Caco-2 (cell line): ENCODE measurements at regions not wholly inside any gene's neighbourhood (a gene's known extent, or its start where the extent isn't known, plus 50 kb on each side); places are given as distances from the start of the nearest gene placed in this dataset.

Source experiments
- BruUV-seq: library from RNA; stranded (reverse); fragments of 400-500 nt; replicated peaks from 2 replicates; lab custom pipeline; 2021; lab: Mats Ljungman, UMichigan
- CTCF ChIA-PET: fragments of 300-600 bp; sonication (Branson Sonifier 250); formaldehyde crosslinking; loops from one replicate; lab custom pipeline; 2022; ENCODE audit warnings: antibody characterized with exemption; lab: Charles Lee
- POLR2A ChIA-PET: fragments of 300-600 bp; sonication (Branson Sonifier 250); formaldehyde crosslinking; loops from one replicate; lab custom pipeline; 2022; ENCODE audit warnings: antibody characterized with exemption; lab: Charles Lee
- DNase-seq, 2 experiments: peaks; one replicate each; pipeline versions ENCODE4 v3.0.0 to v3.0.0-alpha.2; 2020 to 2022
- H3K27me3 ChIP-seq: replicated peaks from 2 replicates; pipeline ENCODE4 v1.6.0; 2011; ENCODE audit warnings: low read length; ENCODE audit not compliant: control insufficient read depth, insufficient read depth
- H3K36me3 ChIP-seq: 2 replicates; pipeline ENCODE4 v1.5.1; 2011; ENCODE audit warnings: low read length; ENCODE audit not compliant: control insufficient read depth, insufficient read depth
- H3K4me1 ChIP-seq: fragments of 250-450 bp; sonication (Bioruptor Pico); 2 replicates; pipeline ENCODE4 v1.5.1; 2020; ENCODE audit warnings: mild to moderate bottlenecking
- H3K4me3 ChIP-seq: 2 replicates; pipeline ENCODE4 v1.5.1; 2011; ENCODE audit warnings: low read depth, mild to moderate bottlenecking, control low read depth, low read length
- H3K9me3 ChIP-seq: fragments of 250-450 bp; sonication (Bioruptor Pico); 2 replicates; pipeline ENCODE4 v1.5.1; 2020; ENCODE audit warnings: mild to moderate bottlenecking, moderate library complexity
- H3K27ac Mint-ChIP-seq: one replicate; pipeline ENCODE4 v1.8.0; 2022; ENCODE audit warnings: mixed read lengths; ENCODE audit not compliant: unreplicated experiment
- H3K27me3 Mint-ChIP-seq: one replicate; pipeline ENCODE4 v1.8.0; 2022; ENCODE audit warnings: mixed read lengths; ENCODE audit not compliant: insufficient read depth, unreplicated experiment
- H3K36me3 Mint-ChIP-seq: one replicate; pipeline ENCODE4 v1.8.0; 2022; ENCODE audit warnings: mild to moderate bottlenecking, mixed read lengths; ENCODE audit not compliant: insufficient read depth, unreplicated experiment
- H3K4me1 Mint-ChIP-seq: one replicate; pipeline ENCODE4 v1.8.0; 2022; ENCODE audit warnings: low read depth, mixed read lengths; ENCODE audit not compliant: unreplicated experiment
- H3K4me3 Mint-ChIP-seq: one replicate; pipeline ENCODE4 v1.8.0; 2022; ENCODE audit warnings: mild to moderate bottlenecking, moderate library complexity, mixed read lengths; ENCODE audit not compliant: unreplicated experiment
- H3K9me3 Mint-ChIP-seq: one replicate; pipeline ENCODE4 v1.8.0; 2022; ENCODE audit warnings: mixed read lengths; ENCODE audit not compliant: unreplicated experiment
- intact Hi-C: fragments of 100-400 bp; cut with micrococcal nuclease; formaldehyde crosslinking; loops from one replicate; pipeline ENCODE4 v1.10.0; 2022; ENCODE audit not compliant: unreplicated experiment
- TF ChIP-seq, protein P1 (sequence below), 2 experiments: fragments of 200-600 bp in 1 of 2; IDR thresholded peaks; 1 replicate in 1 of 2; 2 replicates in 1 of 2; pipeline versions ENCODE4 v1.5.1 to v1.8.0; 2011 to 2022; ENCODE audit warnings: antibody characterized with exemption in 1 of 2, control low read depth in 1 of 2, inconsistent platforms in 1 of 2, low read depth in 1 of 2, low read length in 1 of 2, mild to moderate bottlenecking in 1 of 2, moderate library complexity in 1 of 2; ENCODE audit not compliant: insufficient read depth in 1 of 2, severe bottlenecking in 1 of 2, unreplicated experiment in 1 of 2

DNA sequence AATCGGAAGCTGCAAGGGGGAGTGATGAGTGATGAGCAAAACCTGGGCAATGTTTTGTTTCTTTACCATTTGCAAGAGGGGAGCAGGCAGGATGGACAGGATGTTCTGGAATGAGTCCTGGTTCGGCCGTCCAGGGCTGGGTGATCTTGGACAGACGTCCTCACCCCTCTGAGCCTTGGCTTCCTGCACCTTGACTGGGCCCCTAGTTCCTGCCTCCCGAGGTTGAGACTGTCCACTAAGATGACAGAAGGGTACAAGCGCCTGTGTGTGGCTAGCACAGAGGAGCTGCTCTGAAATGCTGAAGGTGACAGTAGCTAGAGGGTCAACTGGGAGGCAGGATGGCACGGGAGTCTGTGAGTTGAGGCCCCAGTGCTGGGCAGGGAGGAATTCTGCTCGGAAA is 306.2 kb downstream of the MN1 start:
- no peak overlapping the region for H3K4me3 Mint-ChIP-seq
- intact Hi-C loops = no loop called here
- POLR2A ChIA-PET = no interaction called here
- no peaks in the 10 kb centered on the region for H3K36me3 Mint-ChIP-seq
- H3K27me3 Mint-ChIP-seq = no peaks in the 10 kb centered on the region
- peaks cover 18% of the 10 kb centered on the region for H3K9me3 Mint-ChIP-seq
- H3K4me1 Mint-ChIP-seq = no peaks in the 10 kb centered on the region
- DNase-seq = no peak
- TF ChIP-seq, protein P1, sequence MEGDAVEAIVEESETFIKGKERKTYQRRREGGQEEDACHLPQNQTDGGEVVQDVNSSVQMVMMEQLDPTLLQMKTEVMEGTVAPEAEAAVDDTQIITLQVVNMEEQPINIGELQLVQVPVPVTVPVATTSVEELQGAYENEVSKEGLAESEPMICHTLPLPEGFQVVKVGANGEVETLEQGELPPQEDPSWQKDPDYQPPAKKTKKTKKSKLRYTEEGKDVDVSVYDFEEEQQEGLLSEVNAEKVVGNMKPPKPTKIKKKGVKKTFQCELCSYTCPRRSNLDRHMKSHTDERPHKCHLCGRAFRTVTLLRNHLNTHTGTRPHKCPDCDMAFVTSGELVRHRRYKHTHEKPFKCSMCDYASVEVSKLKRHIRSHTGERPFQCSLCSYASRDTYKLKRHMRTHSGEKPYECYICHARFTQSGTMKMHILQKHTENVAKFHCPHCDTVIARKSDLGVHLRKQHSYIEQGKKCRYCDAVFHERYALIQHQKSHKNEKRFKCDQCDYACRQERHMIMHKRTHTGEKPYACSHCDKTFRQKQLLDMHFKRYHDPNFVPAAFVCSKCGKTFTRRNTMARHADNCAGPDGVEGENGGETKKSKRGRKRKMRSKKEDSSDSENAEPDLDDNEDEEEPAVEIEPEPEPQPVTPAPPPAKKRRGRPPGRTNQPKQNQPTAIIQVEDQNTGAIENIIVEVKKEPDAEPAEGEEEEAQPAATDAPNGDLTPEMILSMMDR (IDR thresholded peaks at IDR 0.05; ENCODE audit: insufficient read depth in 1 of 2, low read depth in 1 of 2, low read length in 1 of 2, severe bottlenecking in 1 of 2, unreplicated experiment in 1 of 2) = no peak
- H3K27me3 ChIP-seq = no peaks in the 10 kb centered on the region
- no peaks in the 10 kb centered on the region for H3K36me3 ChIP-seq
- no TSS peak for BruUV-seq
- H3K4me1 ChIP-seq = no peaks in the 10 kb centered on the region
- CTCF ChIA-PET = no interaction called here
- H3K9me3 ChIP-seq = no peaks in the 10 kb centered on the region
- no peak overlapping the region for H3K4me3 ChIP-seq
- H3K27ac Mint-ChIP-seq = no peak overlapping the region

DNA sequence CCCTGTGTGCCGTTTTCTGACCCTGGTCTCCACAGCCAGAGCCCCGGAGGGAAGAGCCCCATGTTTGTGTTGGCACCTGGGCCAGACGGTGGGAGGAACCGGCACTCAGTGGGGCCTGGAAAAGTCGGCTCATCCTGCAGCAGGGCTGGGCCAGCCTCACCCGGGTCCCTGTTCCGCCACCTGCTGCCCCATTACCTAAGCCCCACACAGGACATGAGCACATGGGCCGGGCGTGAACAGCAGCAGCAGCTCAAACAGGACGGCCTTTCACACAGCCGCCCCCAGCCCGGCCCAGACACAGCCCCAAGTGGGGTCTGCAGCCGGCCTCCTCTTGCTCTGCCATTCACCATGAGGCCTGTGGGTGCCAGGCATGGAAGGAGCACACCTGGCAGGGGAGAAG is 302.4 kb downstream of the MN1 start:
- Mint-ChIP-seq H3K36me3 (no peaks in the 10 kb centered on the region), H3K27me3 (peaks cover 2% of the 10 kb centered on the region), H3K4me1 (no peaks in the 10 kb centered on the region), H3K27ac (no peak overlapping the region), H3K9me3 (peaks cover 10% of the 10 kb centered on the region), H3K4me3 (no peak overlapping the region)
- intact Hi-C loops = no loop called here
- no peaks in the 10 kb centered on the region for H3K27me3 ChIP-seq
- no peaks in the 10 kb centered on the region for H3K36me3 ChIP-seq
- POLR2A ChIA-PET = no interaction called here
- H3K9me3 ChIP-seq = no peaks in the 10 kb centered on the region
- CTCF ChIA-PET = no interaction called here
- TF ChIP-seq, protein P1 (IDR thresholded peaks at IDR 0.05; ENCODE audit: insufficient read depth in 1 of 2, low read depth in 1 of 2, low read length in 1 of 2, severe bottlenecking in 1 of 2, unreplicated experiment in 1 of 2) = no peak
- H3K4me1 ChIP-seq = no peaks in the 10 kb centered on the region
- no peak for DNase-seq
- BruUV-seq = no TSS peak
- H3K4me3 ChIP-seq = no peak overlapping the region

DNA sequence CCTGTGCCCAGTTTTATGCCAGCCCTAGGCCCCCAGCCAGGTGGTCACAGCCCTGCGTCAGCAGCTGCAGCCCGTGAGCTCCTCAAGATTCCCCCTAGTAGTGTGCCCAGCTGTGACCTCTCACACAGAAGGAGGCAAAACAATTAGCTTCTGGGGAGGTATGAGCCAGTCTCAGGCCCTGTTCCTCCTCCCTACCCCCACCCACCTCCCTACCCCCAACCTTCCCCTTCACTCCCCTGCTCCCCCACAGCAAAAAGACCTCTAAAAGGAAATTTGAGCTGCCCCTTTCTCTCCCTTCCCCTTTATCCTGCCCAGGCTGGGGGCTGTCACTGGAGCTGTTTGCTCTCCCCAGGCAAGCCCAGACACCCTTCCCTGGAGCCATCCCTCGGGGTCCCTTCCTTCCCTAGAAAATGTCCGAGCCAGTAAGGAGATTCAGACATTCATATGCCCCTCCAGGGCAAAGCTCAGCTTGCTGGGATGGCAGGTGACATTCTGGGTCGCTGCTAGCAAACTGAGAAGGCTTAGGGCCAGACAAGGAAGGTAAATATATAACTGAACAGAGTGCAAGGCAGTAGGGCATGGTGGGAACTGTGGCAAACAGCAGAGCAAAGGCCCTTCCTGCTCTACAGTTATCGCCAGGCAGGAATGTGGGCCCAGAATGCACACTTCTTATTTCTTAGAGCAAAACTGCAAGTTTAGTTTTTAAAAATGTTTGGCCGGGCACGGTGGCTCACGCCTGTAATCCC is 300.2 kb downstream of the MN1 start:
- intact Hi-C loops = no loop called here
- Histone ChIP-seq H3K4me3 (no peak overlapping the region), H3K9me3 (no peaks in the 10 kb centered on the region), H3K27me3 (no peaks in the 10 kb centered on the region), H3K36me3 (no peaks in the 10 kb centered on the region), H3K4me1 (no peaks in the 10 kb centered on the region)
- peak overlapping the region; percentile 11 for H3K27ac Mint-ChIP-seq
- peaks cover 2% of the 10 kb centered on the region for H3K27me3 Mint-ChIP-seq
- no TSS peak for BruUV-seq
- DNase-seq = no peak
- no peaks in the 10 kb centered on the region for H3K36me3 Mint-ChIP-seq
- peaks cover 10% of the 10 kb centered on the region for H3K9me3 Mint-ChIP-seq
- POLR2A ChIA-PET = no interaction called here
- no peaks in the 10 kb centered on the region for H3K4me1 Mint-ChIP-seq
- TF ChIP-seq, protein P1 (IDR thresholded peaks at IDR 0.05; ENCODE audit: insufficient read depth in 1 of 2, low read depth in 1 of 2, low read length in 1 of 2, severe bottlenecking in 1 of 2, unreplicated experiment in 1 of 2) = no peak
- CTCF ChIA-PET = interaction anchor here (0.6 kb wide), 1 partner anchor 127 kb away, joined by 6 read pairs; no protein-coding TSS in a partner anchor
- H3K4me3 Mint-ChIP-seq = no peak overlapping the region
